HL-60 (cell line): ENCODE measurements at regions not wholly inside any gene's neighbourhood (a gene's known extent, or its start where the extent isn't known, plus 50 kb on each side); places are given as distances from the start of the nearest gene placed in this dataset.

ENCODE experiments used
- GABPA ChIP-seq: IDR thresholded peaks from 2 replicates; pipeline ENCODE4 v1.6.1; 2012; ENCODE audit warnings: low read depth
- POLR2AphosphoS5 ChIP-seq: IDR thresholded peaks from 2 replicates; pipeline ENCODE4 v1.6.1; 2012; ENCODE audit warnings: low read depth
- REST ChIP-seq: IDR thresholded peaks from 2 replicates; pipeline ENCODE4 v1.6.1; 2012; ENCODE audit warnings: low read depth; ENCODE audit not compliant: insufficient replicate concordance
- SPI1 ChIP-seq: IDR thresholded peaks from 2 replicates; pipeline ENCODE4 v1.6.1; 2012; ENCODE audit warnings: low read depth, mild to moderate bottlenecking, borderline replicate concordance
- TF ChIP-seq, protein P1 (sequence below): IDR thresholded peaks from one replicate; pipeline ENCODE4 v1.5.1; 2011; ENCODE audit warnings: low read length, control low read depth, inconsistent platforms; ENCODE audit not compliant: insufficient read depth

DNA sequence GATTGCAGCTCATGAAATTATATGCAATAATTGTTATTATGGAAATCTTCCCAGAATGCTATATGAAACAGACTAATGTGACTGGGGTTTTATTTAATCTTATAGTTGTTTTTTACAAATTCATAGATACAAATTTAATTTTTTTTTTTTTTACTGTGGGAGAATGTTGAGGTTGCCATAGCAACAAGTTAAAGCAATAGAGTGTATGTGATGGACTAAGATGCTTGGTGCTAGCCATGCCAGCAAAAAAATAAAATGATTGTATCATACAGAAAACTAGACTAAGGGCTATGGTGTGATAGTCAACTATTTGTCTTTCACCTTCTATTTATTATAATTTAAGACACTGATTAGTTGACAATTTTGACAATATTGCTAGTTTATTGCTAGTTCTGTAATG, 163.2 kb upstream of the BLID start:
- TF ChIP-seq, protein P1, sequence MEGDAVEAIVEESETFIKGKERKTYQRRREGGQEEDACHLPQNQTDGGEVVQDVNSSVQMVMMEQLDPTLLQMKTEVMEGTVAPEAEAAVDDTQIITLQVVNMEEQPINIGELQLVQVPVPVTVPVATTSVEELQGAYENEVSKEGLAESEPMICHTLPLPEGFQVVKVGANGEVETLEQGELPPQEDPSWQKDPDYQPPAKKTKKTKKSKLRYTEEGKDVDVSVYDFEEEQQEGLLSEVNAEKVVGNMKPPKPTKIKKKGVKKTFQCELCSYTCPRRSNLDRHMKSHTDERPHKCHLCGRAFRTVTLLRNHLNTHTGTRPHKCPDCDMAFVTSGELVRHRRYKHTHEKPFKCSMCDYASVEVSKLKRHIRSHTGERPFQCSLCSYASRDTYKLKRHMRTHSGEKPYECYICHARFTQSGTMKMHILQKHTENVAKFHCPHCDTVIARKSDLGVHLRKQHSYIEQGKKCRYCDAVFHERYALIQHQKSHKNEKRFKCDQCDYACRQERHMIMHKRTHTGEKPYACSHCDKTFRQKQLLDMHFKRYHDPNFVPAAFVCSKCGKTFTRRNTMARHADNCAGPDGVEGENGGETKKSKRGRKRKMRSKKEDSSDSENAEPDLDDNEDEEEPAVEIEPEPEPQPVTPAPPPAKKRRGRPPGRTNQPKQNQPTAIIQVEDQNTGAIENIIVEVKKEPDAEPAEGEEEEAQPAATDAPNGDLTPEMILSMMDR = no peak
- no peak for TF ChIP-seq REST
- no peak for TF ChIP-seq GABPA
- no peak for TF ChIP-seq POLR2AphosphoS5
- TF ChIP-seq SPI1 = no peak
